ENCODE measurements at regions not wholly inside any gene's neighbourhood (a gene's known extent, or its start where the extent isn't known, plus 50 kb on each side); places are given as distances from the start of the nearest gene placed in this dataset.
A peak's percentile ranks its signal among the peaks of the same experiment; 100 is the strongest.

DNA sequence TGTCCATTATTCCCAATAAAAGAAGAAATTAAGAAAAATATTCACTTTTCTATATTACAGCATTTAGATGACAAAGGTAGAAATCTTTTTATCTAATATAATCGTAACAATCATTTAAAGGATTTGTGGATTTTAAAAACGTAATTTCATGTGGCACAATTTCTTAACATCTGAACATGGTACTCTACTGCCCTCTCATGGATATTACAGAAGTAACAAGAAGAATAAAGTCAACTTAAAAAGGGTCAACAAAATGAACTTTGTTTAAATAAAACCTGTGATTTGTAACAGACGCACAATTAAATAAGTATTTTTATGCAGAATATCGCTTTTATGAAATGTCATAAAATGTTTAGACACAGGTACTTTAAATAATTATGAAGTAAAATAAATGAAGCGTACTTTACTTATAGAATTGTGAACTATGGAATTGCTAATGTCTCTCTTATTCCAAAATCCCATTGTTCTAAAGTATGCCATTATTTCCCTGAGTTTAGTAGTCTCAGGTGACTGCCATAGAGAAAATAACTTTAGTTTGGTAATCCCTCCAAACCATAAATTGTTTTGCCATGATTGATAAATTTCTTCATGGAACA, 366.8 kb upstream of the ZNF385D start (continued):
- TF ChIP-seq, protein P1, sequence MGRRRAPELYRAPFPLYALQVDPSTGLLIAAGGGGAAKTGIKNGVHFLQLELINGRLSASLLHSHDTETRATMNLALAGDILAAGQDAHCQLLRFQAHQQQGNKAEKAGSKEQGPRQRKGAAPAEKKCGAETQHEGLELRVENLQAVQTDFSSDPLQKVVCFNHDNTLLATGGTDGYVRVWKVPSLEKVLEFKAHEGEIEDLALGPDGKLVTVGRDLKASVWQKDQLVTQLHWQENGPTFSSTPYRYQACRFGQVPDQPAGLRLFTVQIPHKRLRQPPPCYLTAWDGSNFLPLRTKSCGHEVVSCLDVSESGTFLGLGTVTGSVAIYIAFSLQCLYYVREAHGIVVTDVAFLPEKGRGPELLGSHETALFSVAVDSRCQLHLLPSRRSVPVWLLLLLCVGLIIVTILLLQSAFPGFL (CRISPR knock-in tag; IDR thresholded peaks at IDR 0.05), result no peak
- no peak for TF ChIP-seq CEBPG (CRISPR knock-in tag; IDR thresholded peaks at IDR 0.05)
- TF ChIP-seq CEBPG (tag; conservative IDR thresholded peaks at IDR 0.05 in 1 of 2, IDR thresholded peaks at IDR 0.05 in 1 of 2), result 0 out of 4 replicates have a peak, but pooled peaks of 1 of the 2 experiments have one; percentile 5
- no peak for TF ChIP-seq ZNF318 (IDR thresholded peaks at IDR 0.05; ENCODE audit: borderline replicate concordance in 1 of 2, low read depth in 1 of 2)
- no peak for TF ChIP-seq ZC3H8 (IDR thresholded peaks at IDR 0.05)
- no peak for TF ChIP-seq WHSC1 (IDR thresholded peaks at IDR 0.05; ENCODE audit: low read length)
- no peak for TF ChIP-seq CREB5 (CRISPR knock-in tag; IDR thresholded peaks at IDR 0.05)
